GM18498 (cell line): ENCODE measurements at regions not wholly inside any gene's neighbourhood (a gene's known extent, or its start where the extent isn't known, plus 50 kb on each side); places are given as distances from the start of the nearest gene placed in this dataset.
A peak's percentile ranks its signal among the peaks of the same experiment; 100 is the strongest.

ENCODE experiments used
- ATAC-seq: cut with Tn5 transposase; IDR thresholded peaks from one replicate; pipeline ENCODE4 v1.9.1; 2021; ENCODE audit warnings: mild to moderate bottlenecking, moderate library complexity; ENCODE audit not compliant: unreplicated experiment

GRCh38 chr2:216808805-216809425, 50.9 kb downstream of the TNP1 start:
- ATAC-seq = no peak

GRCh38 chr2:216807857-216808272, 52.0 kb downstream of the TNP1 start:
- no peak for ATAC-seq

DNA sequence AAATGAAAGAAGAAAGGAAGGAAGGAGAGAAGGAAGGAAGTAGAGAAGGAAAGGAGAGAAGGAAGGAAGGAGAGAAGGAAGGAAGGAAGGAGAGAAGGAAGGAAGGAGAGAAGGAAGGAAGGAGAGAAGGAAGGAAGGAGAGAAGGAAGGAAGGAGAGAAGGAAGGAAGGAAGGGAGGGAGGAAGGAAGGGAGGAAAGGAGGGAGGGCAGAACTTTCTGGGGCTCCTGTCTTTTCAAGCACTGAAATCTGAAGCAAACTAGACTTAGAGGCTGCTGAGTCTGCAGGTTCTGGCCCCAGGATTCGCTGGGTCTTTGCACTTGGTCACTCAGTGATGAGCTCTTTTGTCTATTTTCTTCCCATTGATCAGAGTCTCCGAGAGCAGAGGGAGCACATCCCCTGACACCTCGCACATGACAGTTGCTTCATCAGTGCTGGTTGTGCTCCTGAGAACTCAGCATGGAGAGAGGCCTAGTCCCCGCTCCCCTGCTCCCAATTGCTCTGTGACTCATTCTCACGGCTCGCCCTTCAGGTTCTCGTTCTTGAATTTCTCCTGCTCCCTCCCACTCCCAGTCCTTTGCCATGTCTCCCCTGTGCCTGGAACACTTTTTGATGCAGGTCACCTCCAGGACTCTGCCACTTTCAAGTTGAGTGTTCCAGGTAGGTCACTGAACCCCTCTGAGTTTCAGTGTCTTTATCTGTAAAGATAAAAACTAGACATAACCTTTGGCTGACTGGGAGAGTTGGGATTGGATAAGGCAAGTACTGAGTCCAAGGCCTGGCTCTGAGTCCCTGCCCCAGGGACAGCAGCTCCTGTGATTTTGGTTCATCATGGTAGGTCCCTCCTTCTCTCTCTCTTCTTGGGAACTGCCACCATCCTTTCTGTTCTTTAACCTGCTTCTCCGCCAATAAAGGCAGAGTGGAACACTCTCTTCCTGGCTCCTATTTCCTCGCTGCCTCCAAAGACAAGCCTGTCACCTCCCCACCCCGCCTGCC, 55.2 kb downstream of the TNP1 start:
- ATAC-seq = no peak

DNA sequence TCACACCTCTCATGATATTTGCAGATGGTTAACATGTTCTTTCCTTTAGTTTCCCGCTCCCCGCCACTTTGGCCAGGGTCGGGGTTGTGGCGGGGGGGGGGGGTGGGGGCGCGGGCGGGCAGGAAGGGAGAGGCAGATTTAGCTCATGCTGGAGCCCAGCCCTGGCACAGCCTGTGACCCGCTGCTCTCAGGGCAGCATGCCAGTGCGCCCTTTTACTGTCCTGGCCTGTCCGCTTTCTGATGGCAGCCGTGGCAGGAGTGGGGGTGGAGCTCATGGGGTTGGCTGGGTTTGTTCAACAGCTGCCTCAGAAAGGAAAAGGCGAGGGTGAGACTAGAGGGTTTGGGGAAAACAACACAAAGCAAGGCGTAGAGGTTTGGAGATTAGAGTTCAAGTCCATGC, 56.1 kb downstream of the TNP1 start:
- ATAC-seq = no peak

DNA sequence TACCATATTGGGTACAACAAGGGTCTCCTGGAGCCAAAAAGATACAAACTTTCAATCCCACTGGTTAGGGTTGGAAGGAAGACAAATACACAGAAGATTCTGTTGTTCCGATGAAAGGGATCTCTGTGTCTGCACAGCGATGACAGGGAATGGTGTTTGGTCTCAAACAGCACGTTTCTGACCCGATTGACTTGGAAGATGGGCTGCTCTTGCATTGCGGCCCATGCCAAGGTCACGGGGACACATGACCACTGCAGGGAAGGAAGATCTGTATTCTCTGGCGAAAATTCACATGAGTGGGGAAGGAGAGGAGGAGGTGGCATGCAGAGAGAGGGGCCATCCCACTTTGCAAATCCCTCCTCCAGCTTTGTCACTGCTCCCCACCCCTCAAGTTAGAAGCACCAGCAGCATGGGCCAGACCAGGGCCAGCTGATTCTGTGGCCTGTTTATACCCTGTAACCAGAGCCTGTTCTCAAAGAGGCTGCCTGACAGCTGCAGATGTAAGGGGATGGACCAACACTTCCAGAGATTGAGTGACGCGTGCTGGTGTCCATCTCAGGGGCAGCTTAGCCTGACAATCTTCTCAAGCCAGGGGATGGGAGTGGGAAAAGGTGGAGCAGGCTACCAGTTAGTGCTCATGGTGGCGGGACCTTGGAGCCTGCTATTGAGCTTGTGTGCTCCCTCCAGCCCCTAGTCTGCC, 57.2 kb downstream of the TNP1 start:
- no peak for ATAC-seq

GRCh38 chr2:216800836-216801235, 59.0 kb downstream of the TNP1 start:
- ATAC-seq = no peak

DNA sequence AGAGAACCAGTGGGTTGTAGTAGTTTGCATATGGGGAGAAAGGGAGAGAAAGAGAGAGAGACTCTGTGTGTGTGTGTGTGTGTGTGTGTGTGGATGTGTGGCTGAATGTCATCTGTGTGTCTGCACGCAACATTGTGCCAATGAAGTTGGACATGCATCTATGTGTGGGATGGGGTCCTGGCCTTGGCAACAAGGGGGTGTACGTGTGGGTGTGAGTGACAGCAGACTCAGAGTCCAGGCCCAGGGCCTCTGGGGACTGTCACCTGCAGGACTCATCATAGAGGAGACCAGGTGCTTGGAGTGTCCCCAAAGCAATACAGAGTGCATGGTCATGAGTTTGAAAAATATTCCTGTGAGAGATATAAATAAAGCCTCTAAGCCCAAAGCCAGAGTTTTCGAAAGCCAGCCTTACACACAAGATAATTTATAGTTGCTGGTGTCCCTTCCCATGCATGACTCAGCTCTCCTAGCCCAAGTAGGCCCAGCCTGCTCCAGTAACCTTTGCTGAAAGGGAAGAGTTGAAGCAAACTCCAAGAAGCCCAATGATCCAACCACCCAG, 59.9 kb downstream of the TNP1 start:
- ATAC-seq = no peak

GRCh38 chr2:216796115-216796840, 63.6 kb downstream of the TNP1 start:
- no peak for ATAC-seq

DNA sequence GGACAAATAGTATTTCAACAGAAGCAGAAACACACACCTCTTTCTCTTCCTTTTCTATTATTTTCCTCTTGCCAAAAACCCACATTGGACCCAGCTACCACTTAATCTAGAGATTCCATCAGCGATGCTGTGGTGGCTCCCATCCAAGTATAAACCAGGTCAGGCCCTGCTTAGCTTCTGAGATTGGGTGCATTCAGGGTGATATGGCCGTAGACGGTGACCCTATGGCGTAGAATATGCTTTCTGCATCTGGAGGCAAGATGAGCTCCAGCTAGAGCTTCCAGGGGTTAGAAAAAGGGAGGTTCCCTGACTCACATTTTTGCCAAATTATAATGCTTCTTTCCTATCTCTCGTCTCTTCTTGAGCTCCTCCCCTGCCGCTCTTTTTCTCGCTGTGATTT, 66.5 kb downstream of the TNP1 start:
- no peak for ATAC-seq

DNA sequence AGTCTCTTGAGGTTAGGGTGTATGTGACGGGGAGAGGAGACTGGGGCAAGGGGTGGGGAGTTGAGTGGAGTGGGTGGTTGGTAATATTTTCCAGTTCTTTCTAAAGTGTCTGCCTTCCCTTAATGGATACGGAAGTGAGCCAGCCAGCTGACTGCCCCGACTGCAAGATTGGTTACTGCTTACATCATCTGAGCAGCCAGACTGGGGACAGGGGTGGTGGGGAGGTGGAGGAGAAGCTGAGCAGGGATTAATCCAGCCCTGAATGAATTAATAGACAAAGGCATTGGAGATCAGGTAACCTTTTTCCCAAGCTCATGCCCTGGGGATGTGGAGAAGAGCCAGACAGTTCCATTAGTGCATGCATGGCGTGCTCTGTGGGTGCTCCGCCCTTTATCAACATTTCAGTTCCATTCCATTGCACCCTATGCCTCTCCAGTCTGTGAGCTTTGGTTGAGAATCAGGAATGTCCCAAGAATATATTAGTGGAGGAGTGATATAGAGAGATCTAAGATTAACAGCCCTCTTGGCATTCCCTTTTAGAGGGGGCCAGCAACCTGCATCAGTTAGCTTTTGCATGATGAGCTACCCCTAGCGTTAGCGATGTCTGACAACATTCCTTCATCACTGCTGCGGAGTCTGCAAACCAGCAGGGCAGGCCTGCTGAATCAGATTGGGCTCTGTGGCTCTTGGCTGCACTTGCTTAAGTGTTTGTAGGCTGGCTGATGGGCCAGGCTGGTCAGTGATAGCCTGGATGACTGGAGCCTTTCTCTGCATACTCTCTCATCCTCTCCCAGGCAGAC, 67.4 kb downstream of the TNP1 start:
- ATAC-seq = no peak

- no peak for ATAC-seq
These were observed 68.6 kb downstream of the TNP1 start for GRCh38 chr2:216791303-216791702.

GRCh38 chr2:216789081-216789480, 70.8 kb downstream of the TNP1 start:
- ATAC-seq = no peak

DNA sequence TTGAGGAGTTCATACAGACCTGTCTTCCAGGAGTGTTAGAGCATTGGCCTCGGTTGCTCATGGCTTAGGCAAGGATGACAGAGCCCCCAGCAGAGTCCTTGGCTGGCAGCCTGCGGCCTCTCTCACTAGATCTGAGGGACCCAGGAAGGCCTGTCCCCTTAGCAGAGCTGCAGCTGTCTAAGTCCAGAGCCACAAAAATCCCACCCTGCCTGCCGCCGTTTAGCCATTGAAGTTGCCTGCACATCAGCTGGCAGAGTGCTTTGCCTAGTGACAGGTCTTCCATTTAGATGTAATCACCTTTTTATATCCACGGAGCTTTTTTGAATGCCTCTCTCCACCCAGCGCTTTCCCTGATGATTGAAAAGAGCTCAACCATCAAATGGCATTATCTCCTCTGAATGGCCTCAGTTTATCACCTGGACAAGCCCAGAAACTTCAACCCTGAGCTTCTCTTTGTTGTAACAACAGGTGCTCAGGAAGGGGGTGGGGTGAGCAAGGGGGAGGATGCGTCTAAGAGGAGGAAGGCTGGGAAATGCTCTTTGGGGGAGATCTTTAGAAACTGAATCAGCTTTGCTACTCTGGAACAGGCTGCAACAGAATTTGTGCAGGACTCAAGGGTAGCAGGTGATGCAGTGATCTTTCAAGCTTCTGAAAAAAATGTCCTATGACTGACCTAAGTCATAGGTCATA, 71.9 kb downstream of the TNP1 start:
- ATAC-seq = no peak

GRCh38 chr2:216786676-216787075, 73.2 kb downstream of the TNP1 start:
- ATAC-seq = no peak

DNA sequence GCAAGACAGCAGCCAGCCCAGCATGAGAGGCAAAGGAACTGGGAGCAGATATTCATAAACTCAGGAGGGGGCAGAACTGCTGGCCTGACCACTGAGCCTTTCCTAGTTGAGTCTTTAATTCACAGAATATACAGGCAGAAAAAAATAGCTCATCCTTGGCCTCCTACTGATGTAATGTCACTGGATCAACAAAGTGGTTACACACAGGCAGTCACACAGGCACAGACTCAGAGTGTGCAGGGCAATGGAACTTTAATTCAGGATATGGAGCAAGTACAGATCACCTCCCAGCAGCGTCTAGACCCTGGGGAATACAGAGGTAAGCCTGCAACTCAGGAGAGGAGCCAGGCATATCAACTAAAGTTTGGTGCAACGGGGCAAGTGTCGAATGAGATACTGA, 75.4 kb downstream of the TNP1 start:
- ATAC-seq = no peak

- ATAC-seq = no peak
These were observed 78.2 kb downstream of the TNP1 start for GRCh38 chr2:216781709-216782108.

DNA sequence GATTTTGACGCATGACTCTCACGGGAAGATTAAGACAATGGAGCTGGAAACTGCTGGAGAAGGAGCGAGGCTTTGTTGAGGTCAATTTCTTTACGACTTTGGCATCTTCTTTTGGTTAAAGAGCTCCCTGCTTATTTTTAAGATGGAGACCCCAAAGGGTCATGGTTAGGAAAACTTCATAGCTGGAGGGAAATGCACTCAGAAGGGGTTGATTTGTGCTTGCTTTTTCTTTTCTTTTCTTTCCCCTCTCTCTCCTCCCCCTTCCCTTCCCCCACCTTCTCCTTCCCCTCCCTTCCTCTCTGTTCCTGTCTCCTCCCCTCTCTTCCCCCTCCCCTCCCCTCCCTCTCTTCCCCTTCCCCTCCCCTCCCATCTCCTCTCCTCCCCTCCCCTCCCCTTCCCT, 79.0 kb downstream of the TNP1 start:
- no peak for ATAC-seq

DNA sequence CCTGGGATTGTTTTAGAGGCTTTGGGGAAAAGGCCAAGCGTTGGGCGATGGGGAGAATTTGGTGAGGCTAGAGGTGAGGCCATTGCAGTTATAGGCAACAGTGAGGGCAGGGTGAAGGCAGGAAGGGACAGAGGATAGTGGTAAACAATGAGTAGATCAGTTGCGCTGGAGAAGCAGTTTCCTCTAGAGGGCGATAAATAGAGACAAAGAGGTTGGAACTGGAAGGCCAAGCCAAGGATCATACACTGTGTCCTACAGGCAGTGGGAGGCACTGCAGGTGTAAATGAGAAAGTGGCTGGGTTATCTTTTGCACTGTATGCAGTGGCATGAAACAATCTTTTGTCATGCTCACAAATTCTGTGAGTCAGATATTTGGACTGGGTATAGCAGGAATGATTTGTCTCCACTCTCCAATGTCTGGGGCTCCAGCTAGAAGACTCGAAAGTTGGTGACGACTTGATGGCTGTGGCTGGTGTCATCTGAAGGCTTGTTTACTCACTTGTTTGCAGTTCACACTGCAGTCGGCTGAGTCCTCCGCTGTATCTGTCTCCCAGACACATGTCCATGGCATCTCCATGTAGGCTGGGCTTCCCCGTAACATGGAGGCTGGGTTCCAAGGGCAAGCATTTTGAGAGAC, 82.1 kb downstream of the TNP1 start:
- ATAC-seq = peak; percentile 98
